GM21723 (cell line): ENCODE measurements at regions not wholly inside any gene's neighbourhood (a gene's known extent, or its start where the extent isn't known, plus 50 kb on each side); places are given as distances from the start of the nearest gene placed in this dataset.

Experiments
- ATAC-seq: cut with Tn5 transposase; IDR thresholded peaks from one replicate; pipeline ENCODE4 v1.9.1; 2021; ENCODE audit warnings: mild to moderate bottlenecking, moderate library complexity; ENCODE audit not compliant: unreplicated experiment

- ATAC-seq, result no peak
These were observed 486.4 kb downstream of the FBXO15 start for GRCh38 chr18:73660931-73661856.

DNA sequence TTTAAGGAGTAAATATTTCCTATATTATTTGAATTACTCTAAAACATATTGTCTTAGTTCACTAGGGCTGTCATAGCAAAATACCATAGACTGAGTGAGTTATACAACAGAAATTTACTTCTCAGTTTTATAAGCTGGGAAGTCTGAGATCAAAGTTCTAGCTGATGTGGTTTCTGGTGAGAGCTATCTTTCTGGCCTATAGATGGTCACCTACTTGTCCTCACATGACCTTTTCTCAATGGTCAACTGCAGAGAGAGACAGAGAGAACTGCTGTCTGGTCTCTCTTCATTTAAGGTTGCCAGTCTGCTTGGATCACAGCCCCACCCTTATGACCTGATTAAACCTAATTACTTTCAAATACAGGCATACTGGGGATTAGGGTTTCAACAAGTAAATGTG lies 490.9 kb downstream of the FBXO15 start:
- no peak for ATAC-seq

DNA sequence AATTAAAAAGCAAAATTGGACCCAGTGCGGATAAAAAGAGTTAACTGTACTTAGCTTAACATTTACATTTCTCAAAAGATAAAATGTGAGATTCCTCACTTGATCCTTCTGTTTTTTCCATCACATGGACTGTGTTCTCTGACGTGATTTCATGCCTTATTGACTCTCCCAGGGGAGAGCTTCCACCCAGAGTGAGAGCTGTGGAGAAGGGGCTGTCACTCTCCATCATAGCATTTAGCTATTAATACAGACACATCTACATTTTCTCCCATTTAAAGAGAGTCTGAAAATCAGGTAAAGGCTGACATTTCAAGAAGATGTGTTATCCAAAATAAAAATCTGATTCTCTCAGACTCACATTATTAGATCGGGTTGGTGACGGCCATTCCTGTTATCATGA lies 493.8 kb downstream of the FBXO15 start:
- ATAC-seq, result no peak

- no peak for ATAC-seq
These were observed 494.4 kb downstream of the FBXO15 start for GRCh38 chr18:73653251-73653650.

DNA sequence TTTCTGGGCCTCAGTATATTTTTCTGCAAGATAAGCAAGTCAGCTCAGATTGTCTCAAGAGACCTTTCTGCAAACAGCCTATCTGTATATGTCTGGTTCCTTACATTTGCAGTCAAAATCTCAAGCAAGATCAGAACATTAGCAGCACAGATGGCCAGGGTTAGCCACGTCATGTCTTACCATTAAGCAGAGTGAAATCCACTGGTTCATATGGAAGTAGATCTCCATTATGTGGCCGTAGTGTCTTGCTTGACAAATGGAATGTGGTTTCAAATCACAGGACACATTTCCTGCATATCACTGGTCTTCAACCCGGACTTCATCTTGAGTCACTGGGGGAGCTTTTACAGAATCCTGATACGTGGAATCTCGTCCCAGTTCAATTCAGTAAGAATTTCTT lies 500.2 kb downstream of the FBXO15 start:
- ATAC-seq, result no peak

DNA sequence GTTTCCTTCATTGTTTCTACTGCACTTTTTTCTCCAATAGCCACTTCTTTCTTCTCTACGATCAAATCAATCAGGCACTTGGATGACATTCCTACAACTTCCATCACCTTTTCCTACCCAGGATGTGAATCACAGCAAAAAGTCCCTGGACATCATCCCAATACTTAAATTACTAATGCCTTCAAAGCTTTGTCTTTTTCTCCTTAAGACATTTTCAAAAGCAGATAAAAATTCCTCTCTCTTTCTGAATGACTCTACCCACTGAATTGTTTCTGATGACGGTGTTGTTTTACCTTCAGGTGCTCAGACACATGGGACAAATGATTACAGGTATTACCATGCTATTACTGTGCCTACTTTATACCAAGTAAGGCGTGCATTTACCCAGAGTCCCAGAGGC lies 500.9 kb downstream of the FBXO15 start:
- ATAC-seq, result no peak

GRCh38 chr18:73646196-73646595 lies 501.4 kb downstream of the FBXO15 start:
- ATAC-seq, result no peak

DNA sequence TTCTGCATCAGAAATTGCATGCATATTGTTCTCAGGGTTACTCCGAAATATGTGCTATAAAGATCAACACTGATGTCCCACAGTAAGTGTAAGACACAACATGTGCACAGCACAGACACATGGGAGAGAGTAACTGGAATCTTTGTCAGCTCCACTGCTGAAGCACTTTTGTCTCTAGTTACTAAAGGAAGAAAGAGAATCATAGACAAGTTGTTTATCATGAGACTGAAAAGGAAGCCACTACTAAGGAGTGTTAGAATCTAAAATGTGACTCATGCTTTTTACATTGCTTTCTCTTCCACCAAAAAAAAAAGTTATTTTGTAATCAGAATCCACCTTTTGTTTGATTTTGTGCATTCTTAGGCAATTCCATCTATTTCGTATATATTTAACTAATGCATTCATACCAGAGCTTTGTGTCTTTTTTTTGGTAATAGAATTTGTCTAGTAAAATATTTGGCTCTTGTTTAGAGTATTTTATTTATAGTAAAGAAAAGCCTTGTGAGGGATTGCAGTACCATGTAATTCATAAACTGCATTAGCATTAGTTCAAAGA lies 502.4 kb downstream of the FBXO15 start:
- no peak for ATAC-seq

DNA sequence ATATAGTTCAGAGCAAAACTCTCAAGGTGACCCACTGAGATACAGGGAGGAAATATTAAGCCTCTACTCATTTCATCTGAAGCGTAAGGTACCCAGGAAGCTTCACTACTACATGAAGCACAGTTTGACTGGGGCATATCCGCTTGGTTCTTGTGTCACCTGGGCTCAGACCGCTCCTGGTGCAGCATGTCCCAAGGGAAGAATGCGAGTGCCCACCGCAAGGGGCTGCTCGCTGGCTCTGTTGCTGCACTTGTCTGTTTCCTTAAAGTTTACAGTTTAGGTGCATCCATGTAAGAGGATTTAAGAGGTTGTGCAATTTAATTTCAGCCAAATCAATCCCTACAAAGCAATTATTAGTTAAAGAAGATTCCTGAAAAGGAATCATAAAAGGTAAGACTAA lies 507.8 kb downstream of the FBXO15 start:
- no peak for ATAC-seq

GRCh38 chr18:73638709-73639108 lies 508.9 kb downstream of the FBXO15 start:
- ATAC-seq, result no peak

DNA sequence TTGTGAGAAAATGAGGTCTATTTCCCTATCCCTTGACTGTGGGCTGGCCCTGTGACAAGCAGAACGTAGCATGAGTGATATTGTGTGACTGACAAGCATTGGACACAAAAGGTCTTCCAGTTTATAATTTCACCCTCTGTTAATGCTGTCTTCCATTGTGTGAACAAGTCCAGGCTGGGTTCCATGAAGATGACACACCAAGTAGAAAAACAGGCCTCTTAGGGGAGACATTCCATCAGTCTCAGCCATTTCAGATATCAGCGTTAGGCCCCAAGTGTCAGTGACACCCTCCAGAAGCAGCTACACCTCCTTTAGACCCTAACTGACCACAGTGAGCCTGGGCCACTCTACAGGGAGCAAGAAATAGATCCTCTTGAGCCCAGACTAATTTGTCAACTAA lies 511.3 kb downstream of the FBXO15 start:
- no peak for ATAC-seq

- ATAC-seq, result no peak
These were observed 520.8 kb downstream of the FBXO15 start for GRCh38 chr18:73626859-73627258.

DNA sequence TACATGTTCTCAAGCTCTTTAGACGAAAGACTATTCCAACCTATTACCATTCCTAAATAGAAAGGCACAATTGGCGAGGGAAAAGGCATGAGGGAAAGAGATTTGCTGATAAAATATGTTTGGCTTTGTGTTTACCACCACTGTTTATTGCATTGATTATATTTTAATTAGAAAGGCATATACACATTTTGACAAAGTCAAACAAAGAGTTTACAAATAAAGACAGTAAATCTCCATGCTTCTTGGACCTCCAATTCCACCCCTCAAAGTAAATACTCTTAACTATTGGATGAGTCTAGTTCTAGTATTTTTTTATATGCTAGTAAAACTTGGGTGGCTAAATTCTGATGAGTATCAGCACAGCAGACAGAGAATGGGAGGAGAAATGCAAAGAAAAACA lies 521.4 kb downstream of the FBXO15 start:
- no peak for ATAC-seq

DNA sequence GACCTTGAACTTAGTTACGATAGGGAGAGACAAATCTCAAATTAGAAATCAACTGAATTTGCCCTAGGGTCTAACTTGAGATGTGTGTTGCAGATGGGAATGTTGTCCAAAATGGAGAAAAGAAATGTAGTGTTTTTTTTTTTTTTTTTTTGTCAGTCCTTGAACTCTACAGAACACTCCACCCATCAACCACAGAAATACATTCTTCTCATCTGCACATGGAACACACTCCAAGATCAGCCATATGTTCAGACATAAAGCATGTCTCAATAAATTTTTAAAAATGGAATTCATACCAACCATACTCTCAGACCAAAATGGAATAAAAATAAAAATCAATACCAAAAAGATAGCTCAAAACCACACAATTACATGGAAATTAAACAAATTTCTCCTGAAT lies 526.5 kb downstream of the FBXO15 start:
- ATAC-seq, result no peak

DNA sequence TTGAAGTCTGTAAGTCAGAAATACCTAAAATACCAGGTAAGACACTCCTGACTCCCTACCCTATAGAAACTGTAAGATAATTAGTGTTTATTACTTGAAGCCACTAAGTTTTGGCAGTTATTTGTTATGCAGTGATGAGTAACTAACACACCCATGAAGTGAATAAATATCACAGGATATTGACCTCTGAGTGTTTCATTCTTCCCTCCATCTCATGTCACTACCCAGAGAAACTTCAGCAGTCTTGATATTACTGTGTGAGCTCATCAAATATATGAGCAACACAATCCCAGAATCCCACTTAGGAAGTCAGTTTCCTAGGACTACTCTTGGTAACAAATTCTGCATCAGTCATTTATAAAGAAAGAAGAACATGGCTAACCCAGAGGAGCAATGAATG lies 529.7 kb downstream of the FBXO15 start:
- no peak for ATAC-seq

- no peak for ATAC-seq
These were observed 532.1 kb downstream of the FBXO15 start for GRCh38 chr18:73615506-73615905.

DNA sequence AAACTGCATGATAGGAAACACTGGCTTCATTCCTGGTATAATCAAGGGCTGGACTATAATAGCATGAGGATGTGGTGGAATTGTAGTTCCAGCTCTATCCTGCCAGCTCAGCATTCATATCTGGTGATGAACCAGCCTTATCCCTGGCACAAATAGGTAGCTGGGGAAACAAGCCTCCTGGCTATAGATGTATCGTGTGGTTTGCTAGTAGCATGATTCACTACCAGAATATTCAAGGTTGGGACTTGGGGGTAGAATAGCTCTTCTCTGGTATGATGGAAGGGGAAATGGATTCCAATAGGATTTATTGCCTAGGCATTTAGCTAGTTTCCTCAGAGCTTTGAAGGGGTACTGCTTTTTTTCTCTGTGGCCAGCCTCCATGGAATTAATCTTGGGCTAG lies 532.8 kb downstream of the FBXO15 start:
- no peak for ATAC-seq

DNA sequence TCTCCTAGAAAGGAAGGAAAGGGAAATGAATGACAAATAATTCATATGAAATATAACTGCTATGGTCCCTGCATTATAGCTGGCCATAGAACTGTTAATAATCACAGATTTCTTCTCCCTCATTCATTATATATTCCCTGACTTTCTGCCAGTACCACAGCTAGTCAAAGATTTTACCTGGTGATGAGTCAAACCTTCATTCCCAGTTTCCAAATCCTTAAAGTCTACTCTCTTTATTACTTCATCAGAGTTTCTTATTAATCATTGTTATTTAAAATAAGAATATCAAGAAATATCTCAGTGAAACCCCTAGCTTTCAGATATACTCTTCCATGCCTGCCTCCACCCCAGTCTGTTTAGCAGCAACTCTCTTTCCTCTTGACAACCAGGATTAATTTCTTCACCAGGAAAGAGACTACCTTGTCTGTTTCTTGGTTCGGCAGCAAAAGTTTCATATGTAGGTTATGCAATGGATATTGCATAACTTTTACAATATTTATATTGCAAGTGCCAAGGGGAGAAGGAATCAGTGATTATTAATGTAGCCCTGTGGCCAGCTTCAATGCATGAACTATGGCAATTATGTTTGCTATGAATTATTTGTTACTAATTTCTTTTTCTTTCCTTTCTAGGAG lies 533.8 kb downstream of the FBXO15 start:
- no peak for ATAC-seq

- ATAC-seq, result no peak
These were observed 549.6 kb downstream of the FBXO15 start for GRCh38 chr18:73597832-73598615.

GRCh38 chr18:73594749-73595148 lies 552.9 kb downstream of the FBXO15 start:
- ATAC-seq, result no peak

DNA sequence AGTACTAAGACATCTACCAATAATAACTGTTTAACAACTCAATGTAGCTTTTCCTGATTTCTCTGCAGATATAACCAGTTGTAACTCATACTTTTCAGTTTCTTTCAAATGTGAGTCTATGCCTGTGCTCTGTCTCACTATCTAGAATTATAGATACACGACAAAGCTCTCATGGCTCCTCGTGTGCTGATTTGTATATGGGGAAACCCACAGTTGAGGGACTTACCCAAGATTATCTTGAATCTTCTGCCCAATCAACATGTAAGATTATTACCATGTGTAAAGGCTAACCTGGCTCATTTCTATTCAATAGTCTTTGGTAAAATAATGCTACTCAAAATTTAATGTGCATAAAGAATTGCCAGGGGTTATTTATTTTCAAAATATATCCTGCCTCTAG lies 554.4 kb downstream of the FBXO15 start:
- no peak for ATAC-seq
